ENCODE measurements at regions not wholly inside any gene's neighbourhood (a gene's known extent, or its start where the extent isn't known, plus 50 kb on each side); places are given as distances from the start of the nearest gene placed in this dataset.

- TF ChIP-seq POLR2A (IDR thresholded peaks at IDR 0.05; ENCODE audit: borderline replicate concordance, extremely low read depth, insufficient read depth, insufficient read length) (no peak), CTCF (IDR thresholded peaks at IDR 0.05 in 2 of 3, conservative IDR thresholded peaks at IDR 0.05 in 1 of 3; ENCODE audit: borderline replicate concordance in 1 of 3, insufficient read depth in 1 of 3, low read depth in 2 of 3, low read length in 2 of 3) (no peak), POLR2AphosphoS5 (IDR thresholded peaks at IDR 0.05; ENCODE audit: low read depth, low read length) (no peak), JUND (IDR thresholded peaks at IDR 0.05) (no peak), CEBPB (IDR thresholded peaks at IDR 0.05; ENCODE audit: low read depth) (no peak)
These were observed 246.8 kb upstream of the STT3B start for GRCh38 chr3:31285833-31286486.

All from HCT116 (cell line).